H1 (cell line): ENCODE measurements at regions not wholly inside any gene's neighbourhood (a gene's known extent, or its start where the extent isn't known, plus 50 kb on each side); places are given as distances from the start of the nearest gene placed in this dataset.

Experiments
- CTCF ChIA-PET: fragments of 300-600 bp; sonication (Branson Sonifier 250); formaldehyde crosslinking; loops from one replicate; lab custom pipeline; 2021; ENCODE audit not compliant: partially characterized antibody; lab: Charles Lee
- POLR2A ChIA-PET: fragments of 300-600 bp; sonication (Branson Sonifier 250); formaldehyde crosslinking; loops from one replicate; lab custom pipeline; 2021; ENCODE audit warnings: inconsistent platforms; ENCODE audit not compliant: partially characterized antibody; lab: Charles Lee
- DNase-seq, 2 experiments: peaks; one replicate each; pipeline versions ENCODE4 v3.0.0 to v3.0.0-alpha.2; 2010 to 2022; ENCODE audit warnings: low spot score in 2 of 2, low read depth in 1 of 2, mixed read lengths in 1 of 2
- FAIRE-seq: peaks from 2 replicates; lab custom pipeline; 2011; peaks lifted over from hg19 to GRCh38; lab: Jason Lieb, UNC
- H2AFZ ChIP-seq: 2 replicates; pipeline ENCODE4 v1.8.1; 2012; ENCODE audit warnings: low read length, inconsistent platforms
- H2AK5ac ChIP-seq: 2 replicates; pipeline ENCODE4 v1.6.1; 2013; ENCODE audit warnings: low read depth, low read length
- H2BK120ac ChIP-seq: replicated peaks from 2 replicates; pipeline ENCODE3; 2013; ENCODE audit warnings: low read depth, low read length, inconsistent platforms
- H2BK12ac ChIP-seq: 2 replicates; pipeline ENCODE4 v1.6.1; 2013; ENCODE audit warnings: low read depth, low read length
- H2BK15ac ChIP-seq: 2 replicates; pipeline ENCODE4 v1.6.1; 2013; ENCODE audit warnings: low read length
- H2BK20ac ChIP-seq: 2 replicates; pipeline ENCODE4 v1.6.1; 2013; ENCODE audit warnings: low read length
- H2BK5ac ChIP-seq: 2 replicates; pipeline ENCODE4 v1.6.1; 2013; ENCODE audit warnings: low read depth, low read length
- H3K14ac ChIP-seq: 2 replicates; pipeline ENCODE4 v1.6.1; 2013; ENCODE audit warnings: inconsistent platforms; ENCODE audit not compliant: insufficient read length
- H3K18ac ChIP-seq: 2 replicates; pipeline ENCODE4 v1.6.1; 2013; ENCODE audit warnings: low read length; ENCODE audit errors: extremely low read depth
- H3K23ac ChIP-seq: 2 replicates; pipeline ENCODE4 v1.6.1; 2013; ENCODE audit warnings: inconsistent platforms; ENCODE audit not compliant: insufficient read length
- H3K23me2 ChIP-seq: 2 replicates; pipeline ENCODE4 v1.6.1; 2013; ENCODE audit warnings: low read depth, low read length
- H3K27ac ChIP-seq: 2 replicates; pipeline ENCODE4 v1.6.1; 2011; ENCODE audit warnings: low read depth, low read length, inconsistent platforms
- H3K27me3 ChIP-seq, 4 experiments: replicated peaks in 1 of 4; 1 replicate in 1 of 4; 2 replicates in 3 of 4; pipeline versions ENCODE4 v1.6.1 to v1.8.1; 2011 to 2013; ENCODE audit warnings: low read length in 3 of 4, mild to moderate bottlenecking in 3 of 4, inconsistent platforms in 2 of 4, mixed read lengths in 2 of 4, moderate library complexity in 1 of 4; ENCODE audit not compliant: control insufficient read depth in 3 of 4, insufficient read depth in 3 of 4; ENCODE audit errors: extremely low read depth in 1 of 4
- H3K36me3 ChIP-seq, 4 experiments: 2 replicates each; pipeline versions ENCODE4 v1.6.1 to v1.8.1; 2011 to 2013; ENCODE audit warnings: mild to moderate bottlenecking in 4 of 4, low read length in 3 of 4, moderate library complexity in 2 of 4, control low read depth in 1 of 4, inconsistent platforms in 1 of 4; ENCODE audit not compliant: insufficient read depth in 4 of 4, control insufficient read depth in 2 of 4
- H3K4ac ChIP-seq: replicated peaks from 2 replicates; pipeline ENCODE3; 2013; ENCODE audit warnings: low read length, low read depth, mixed read lengths, inconsistent platforms; ENCODE audit not compliant: insufficient read length
- H3K4me1 ChIP-seq, 4 experiments: replicated peaks in 1 of 4; 1 replicate in 1 of 4; 2 replicates in 3 of 4; pipeline versions ENCODE4 v1.6.1 to v1.8.1; 2011 to 2013; ENCODE audit warnings: low read length in 3 of 4, inconsistent platforms in 2 of 4, mixed read lengths in 1 of 4; ENCODE audit not compliant: insufficient read depth in 4 of 4, control insufficient read depth in 3 of 4
- H3K4me2 ChIP-seq, 2 experiments: 2 replicates each; pipeline versions ENCODE4 v1.6.1 to v1.8.1; 2011 to 2013; ENCODE audit warnings: low read depth in 2 of 2, low read length in 2 of 2, control low read depth in 1 of 2, inconsistent platforms in 1 of 2, mild to moderate bottlenecking in 1 of 2; ENCODE audit not compliant: insufficient read depth in 1 of 2
- H3K4me3 ChIP-seq, 4 experiments: fragments of 200-600, 300-600 bp in 1 of 4; sonication (generic), shearing (Covaris generic), sonication (Bioruptor Twin) in 1 of 4; 2 replicates each; pipeline versions ENCODE4 v1.5.1 to v1.8.1; 2011 to 2016; ENCODE audit warnings: low read length in 4 of 4, low read depth in 3 of 4, control low read depth in 2 of 4, inconsistent platforms in 2 of 4, mild to moderate bottlenecking in 2 of 4, mixed read lengths in 1 of 4, moderate library complexity in 1 of 4; ENCODE audit not compliant: insufficient read depth in 2 of 4; ENCODE audit errors: extremely low read depth in 1 of 4
- H3K56ac ChIP-seq: replicated peaks from 2 replicates; pipeline ENCODE3; 2013; ENCODE audit warnings: low read depth, mild to moderate bottlenecking, mixed read lengths, low read length, inconsistent platforms; ENCODE audit not compliant: insufficient read length
- H3K79me1 ChIP-seq: 2 replicates; pipeline ENCODE4 v1.6.1; 2013; ENCODE audit warnings: low read depth, low read length, control low read depth
- H3K79me2 ChIP-seq, 2 experiments: 2 replicates each; pipeline versions ENCODE4 v1.6.1 to v1.8.1; 2012 to 2013; ENCODE audit warnings: low read length in 2 of 2, mild to moderate bottlenecking in 2 of 2, inconsistent platforms in 1 of 2; ENCODE audit not compliant: insufficient read depth in 2 of 2, control insufficient read depth in 1 of 2
- H3K9ac ChIP-seq, 4 experiments: replicated peaks in 1 of 4; 1 replicate in 1 of 4; 2 replicates in 3 of 4; pipeline versions ENCODE4 v1.6.1 to v1.8.1; 2011 to 2013; ENCODE audit warnings: low read depth in 3 of 4, low read length in 3 of 4, control low read depth in 2 of 4, mild to moderate bottlenecking in 2 of 4, moderate library complexity in 2 of 4, inconsistent platforms in 1 of 4; ENCODE audit errors: extremely low read depth in 1 of 4
- H3K9me3 ChIP-seq, 2 experiments: 2 replicates each; pipeline versions ENCODE4 v1.6.1 to v1.8.1; 2012 to 2013; ENCODE audit warnings: mild to moderate bottlenecking in 2 of 2, moderate library complexity in 2 of 2, control low read depth in 1 of 2, inconsistent platforms in 1 of 2, low read depth in 1 of 2, low read length in 1 of 2, mixed read lengths in 1 of 2; ENCODE audit not compliant: insufficient read depth in 2 of 2
- H4K20me1 ChIP-seq, 2 experiments: replicated peaks in 1 of 2; 2 replicates each; pipeline versions ENCODE3 to v1.8.1; 2011 to 2013; ENCODE audit warnings: inconsistent platforms in 2 of 2, low read length in 2 of 2, mild to moderate bottlenecking in 1 of 2; ENCODE audit not compliant: insufficient read depth in 2 of 2, control insufficient read depth in 1 of 2
- H4K5ac ChIP-seq: 2 replicates; pipeline ENCODE4 v1.6.1; 2013; ENCODE audit warnings: low read length, low read depth, mixed read lengths, inconsistent platforms; ENCODE audit not compliant: insufficient read length
- H4K8ac ChIP-seq: 2 replicates; pipeline ENCODE4 v1.8.0; 2013; ENCODE audit warnings: mild to moderate bottlenecking, moderate library complexity, low read length, inconsistent platforms; ENCODE audit not compliant: insufficient read depth; ENCODE audit errors: extremely low read depth
- H4K91ac ChIP-seq: replicated peaks from 2 replicates; pipeline ENCODE3; 2013; ENCODE audit warnings: low read length, mixed read lengths, inconsistent platforms; ENCODE audit not compliant: insufficient read length
- BACH1 ChIP-seq: IDR thresholded peaks from 2 replicates; pipeline ENCODE4 v1.6.1; 2012; ENCODE audit warnings: low read length, improper control_type of control experiment
- CTBP2 ChIP-seq: IDR thresholded peaks from 2 replicates; pipeline ENCODE4 v1.7.0; 2011; ENCODE audit warnings: borderline replicate concordance, mild to moderate bottlenecking, moderate library complexity, mixed read lengths, low read length; ENCODE audit not compliant: insufficient read depth, insufficient read length
- FOSL1 ChIP-seq: IDR thresholded peaks from 2 replicates; pipeline ENCODE4 v1.6.1; 2011; ENCODE audit warnings: mild to moderate bottlenecking, low read depth, low read length, moderate library complexity; ENCODE audit not compliant: insufficient read depth
- NRF1 ChIP-seq: IDR thresholded peaks from 2 replicates; pipeline ENCODE4 v1.6.1; 2011; ENCODE audit warnings: mild to moderate bottlenecking, low read depth, low read length, improper control_type of control experiment
- POU5F1 ChIP-seq: IDR thresholded peaks from 2 replicates; pipeline ENCODE4 v1.6.1; 2011; ENCODE audit warnings: low read depth, mild to moderate bottlenecking, low read length, moderate library complexity
- RAD21 ChIP-seq, 2 experiments: IDR thresholded peaks in 1 of 2; conservative IDR thresholded peaks in 1 of 2; 2 replicates each; pipeline ENCODE4 v1.6.1; 2011; ENCODE audit warnings: low read depth in 2 of 2, low read length in 2 of 2, improper control_type of control experiment in 1 of 2, inconsistent platforms in 1 of 2, mild to moderate bottlenecking in 1 of 2, moderate library complexity in 1 of 2
- RBBP5 ChIP-seq: IDR thresholded peaks from 2 replicates; pipeline ENCODE4 v1.7.1; 2012; ENCODE audit warnings: low read depth, mild to moderate bottlenecking, inconsistent platforms, low read length, moderate library complexity, borderline replicate concordance
- RFX5 ChIP-seq: IDR thresholded peaks from 2 replicates; pipeline ENCODE4 v1.6.1; 2011; ENCODE audit warnings: low read depth, low read length, improper control_type of control experiment, borderline replicate concordance
- SIX5 ChIP-seq: IDR thresholded peaks from 2 replicates; pipeline ENCODE4 v1.6.1; 2011; ENCODE audit warnings: mild to moderate bottlenecking, low read depth, low read length
- SP1 ChIP-seq: IDR thresholded peaks from 2 replicates; pipeline ENCODE4 v1.6.1; 2011; ENCODE audit warnings: low read depth, low read length
- TAF7 ChIP-seq: optimal IDR thresholded peaks from 2 replicates; pipeline ENCODE3; 2011; ENCODE audit warnings: low read depth, mild to moderate bottlenecking, inconsistent platforms, low read length, moderate library complexity, borderline replicate concordance
- TEAD4 ChIP-seq: IDR thresholded peaks from 2 replicates; pipeline ENCODE4 v1.6.1; 2012; ENCODE audit warnings: low read depth, low read length, inconsistent platforms, mixed read lengths
- WGBS, 2 experiments: shearing (Covaris generic) in 1 of 2; methylation state at CpG; one replicate each; pipeline versions ENCODE4 v1.1.6 to v1.1.7; 2013 to 2015; ENCODE audit warnings: low lambda C conversion rate in 2 of 2, mixed read lengths in 2 of 2, inconsistent platforms in 1 of 2, low coverage in 1 of 2, missing lambda C conversion rate in 1 of 2; ENCODE audit not compliant: insufficient replicate concordance in 2 of 2, insufficient coverage in 1 of 2, insufficient read length in 1 of 2; ENCODE audit errors: extremely low coverage in 1 of 2, missing lambda C conversion rate in 1 of 2; 5-methylcytosine and 5-hydroxymethylcytosine counted together
- TF ChIP-seq, protein P1 (sequence below): IDR thresholded peaks from 2 replicates; pipeline ENCODE4 v1.6.1; 2012; ENCODE audit warnings: inconsistent platforms
- TF ChIP-seq, protein P2 (sequence below): IDR thresholded peaks from 2 replicates; pipeline ENCODE4 v1.6.1; 2011; ENCODE audit warnings: low read depth, mild to moderate bottlenecking, low read length; ENCODE audit not compliant: insufficient read depth

DNA sequence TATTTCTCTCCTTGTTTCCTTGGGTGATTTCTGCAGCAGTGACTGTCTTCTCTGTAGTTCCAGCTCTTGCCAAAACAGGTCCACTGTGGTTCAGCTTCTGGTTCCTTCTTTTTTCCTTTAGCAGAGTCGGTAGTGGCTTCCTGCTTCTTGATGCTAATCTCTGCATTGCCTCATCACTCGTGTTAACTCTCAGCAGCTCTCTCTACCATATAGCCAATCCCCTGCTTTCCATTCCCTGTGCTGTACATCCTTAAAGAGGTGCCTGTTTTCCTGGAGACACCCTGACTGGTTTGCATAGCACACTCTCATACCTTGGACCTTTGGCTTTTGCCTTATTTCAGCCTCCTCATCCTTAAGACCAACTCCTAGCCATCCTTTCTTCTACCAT lies 191.2 kb upstream of the LNX1 start:
- Histone ChIP-seq H2AK5ac (no peak overlapping the region), H3K23ac (no peak overlapping the region), H3K9ac (no peak overlapping the region), H3K9me3 (no peaks in the 10 kb centered on the region), H2BK15ac (no peak overlapping the region), H2AFZ (0 out of 2 replicates have a peak overlapping the region, but pooled peaks have one; percentile 62), H3K56ac (no peak overlapping the region), H3K27ac (no peak overlapping the region), H3K4me2 (no peak overlapping the region), H3K79me2 (no peaks in the 10 kb centered on the region), H4K8ac (no peak overlapping the region), H2BK20ac (no peak overlapping the region), H2BK12ac (no peak overlapping the region), H4K5ac (no peak overlapping the region), H3K79me1 (no peaks in the 10 kb centered on the region), H3K4ac (no peak overlapping the region), H2BK120ac (no peak overlapping the region), H3K36me3 (no peaks in the 10 kb centered on the region), H3K14ac (no peak overlapping the region), H3K18ac (no peak overlapping the region), H4K91ac (no peak overlapping the region), H3K27me3 (peaks cover 0 to 1% (median 0%) of the 10 kb centered on the region in 4 experiments; a peak in 1 of 7 replicates), H3K23me2 (no peaks in the 10 kb centered on the region; the same call in 1 of the 2 replicates), H3K4me3 (no peak overlapping the region), H3K4me1 (no peaks in the 10 kb centered on the region), H4K20me1 (no peaks in the 10 kb centered on the region), H2BK5ac (no peak overlapping the region)
- CTCF ChIA-PET, result no interaction called here
- FAIRE-seq (no peak), DNase-seq (no peak)
- POLR2A ChIA-PET, result no interaction called here
- WGBS, 2 experiments, result 75% methylated on average over 2 of the region's 2 CpGs; no CpG with 5 or more reads in 1 of the 2 experiments
- no peak for TF ChIP-seq SIX5
- no peak for TF ChIP-seq RFX5
- TF ChIP-seq FOSL1, result no peak
- TF ChIP-seq, protein P1, sequence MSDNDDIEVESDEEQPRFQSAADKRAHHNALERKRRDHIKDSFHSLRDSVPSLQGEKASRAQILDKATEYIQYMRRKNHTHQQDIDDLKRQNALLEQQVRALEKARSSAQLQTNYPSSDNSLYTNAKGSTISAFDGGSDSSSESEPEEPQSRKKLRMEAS, result no peak
- TF ChIP-seq CTBP2, result no peak
- TF ChIP-seq BACH1, result no peak
- no peak for TF ChIP-seq POU5F1
- TF ChIP-seq TAF7, result no peak
- TF ChIP-seq SP1, result no peak
- no peak for TF ChIP-seq RBBP5
- TF ChIP-seq NRF1, result no peak
- TF ChIP-seq, protein P2, sequence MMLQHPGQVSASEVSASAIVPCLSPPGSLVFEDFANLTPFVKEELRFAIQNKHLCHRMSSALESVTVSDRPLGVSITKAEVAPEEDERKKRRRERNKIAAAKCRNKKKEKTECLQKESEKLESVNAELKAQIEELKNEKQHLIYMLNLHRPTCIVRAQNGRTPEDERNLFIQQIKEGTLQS, result no peak
- no peak for TF ChIP-seq TEAD4
- no peak for TF ChIP-seq RAD21 (IDR thresholded peaks at IDR 0.05 in 1 of 2, conservative IDR thresholded peaks at IDR 0.05 in 1 of 2; ENCODE audit: low read depth in 2 of 2, low read length in 2 of 2)
